ENCODE measurements at regions not wholly inside any gene's neighbourhood (a gene's known extent, or its start where the extent isn't known, plus 50 kb on each side); places are given as distances from the start of the nearest gene placed in this dataset.
"Not testable (repeated sequence)": the region's sequence is repeated elsewhere in the genome, so short reads cannot be mapped to it uniquely, and the experiment has no call there.

GRCh38 chr4:72876946-72877345 lies 192.6 kb downstream of the COX18 start:
- H3K4me1 ChIP-seq, result no peaks in the 10 kb centered on the region
- no peaks in the 10 kb centered on the region for H3K27me3 ChIP-seq (ENCODE audit: low read depth)
- no peak for DNase-seq
- no peaks in the 10 kb centered on the region for H3K9me3 ChIP-seq
- ATAC-seq, result no peak
- TF ChIP-seq CTCF (IDR thresholded peaks at IDR 0.05), result no peak
- intact Hi-C loops (cut with DNase I), result no loop called here
- no peaks in the 10 kb centered on the region for H3K36me3 ChIP-seq
- no peak overlapping the region for H3K4me3 ChIP-seq
- H3K27ac ChIP-seq, result no peak overlapping the region

- Histone ChIP-seq H3K9me3 (no peaks in the 10 kb centered on the region), H3K4me1 (no peaks in the 10 kb centered on the region), H3K27me3 (ENCODE audit: low read depth) (no peaks in the 10 kb centered on the region), H3K27ac (no peak overlapping the region), H3K36me3 (no peaks in the 10 kb centered on the region), H3K4me3 (no peak overlapping the region)
- no peak for TF ChIP-seq CTCF (IDR thresholded peaks at IDR 0.05)
- ATAC-seq (no peak), DNase-seq (no peak)
- intact Hi-C loops (cut with DNase I), result no loop called here
These were observed 194.0 kb downstream of the COX18 start for GRCh38 chr4:72875545-72875944.

GRCh38 chr4:72875138-72875537 lies 194.4 kb downstream of the COX18 start:
- Histone ChIP-seq H3K27ac (no peak overlapping the region), H3K4me3 (no peak overlapping the region), H3K4me1 (no peaks in the 10 kb centered on the region), H3K36me3 (no peaks in the 10 kb centered on the region), H3K9me3 (no peaks in the 10 kb centered on the region), H3K27me3 (ENCODE audit: low read depth) (no peaks in the 10 kb centered on the region)
- TF ChIP-seq CTCF (IDR thresholded peaks at IDR 0.05), result no peak
- intact Hi-C loops (cut with DNase I), result no loop called here
- DNase-seq (no peak), ATAC-seq (no peak)

GRCh38 chr4:72864898-72865297 lies 204.6 kb downstream of the COX18 start:
- TF ChIP-seq CTCF (IDR thresholded peaks at IDR 0.05), result no peak
- no peaks in the 10 kb centered on the region for H3K27me3 ChIP-seq (ENCODE audit: low read depth)
- H3K9me3 ChIP-seq, result peaks cover 4% of the 10 kb centered on the region
- intact Hi-C loops (cut with DNase I), result no loop called here
- DNase-seq, result no peak
- H3K27ac ChIP-seq, result no peak overlapping the region
- no peaks in the 10 kb centered on the region for H3K4me1 ChIP-seq
- ATAC-seq, result no peak
- H3K36me3 ChIP-seq, result no peaks in the 10 kb centered on the region
- H3K4me3 ChIP-seq, result no peak overlapping the region

- intact Hi-C loops (cut with DNase I); DNase-seq; H3K27me3 ChIP-seq (ENCODE audit: low read depth); H3K9me3 ChIP-seq; H3K36me3 ChIP-seq; H3K27ac ChIP-seq; H3K4me1 ChIP-seq; ATAC-seq; H3K4me3 ChIP-seq: not testable (repeated sequence)
These were observed 205.2 kb downstream of the COX18 start for GRCh38 chr4:72864277-72864676.

GRCh38 chr4:72860766-72861165 lies 208.8 kb downstream of the COX18 start:
- no peak overlapping the region for H3K4me3 ChIP-seq
- TF ChIP-seq CTCF (IDR thresholded peaks at IDR 0.05), result no peak
- no peaks in the 10 kb centered on the region for H3K27me3 ChIP-seq (ENCODE audit: low read depth)
- H3K36me3 ChIP-seq, result no peaks in the 10 kb centered on the region
- DNase-seq (no peak), ATAC-seq (no peak)
- H3K27ac ChIP-seq, result no peak overlapping the region
- no peaks in the 10 kb centered on the region for H3K9me3 ChIP-seq
- H3K4me1 ChIP-seq, result no peaks in the 10 kb centered on the region
- intact Hi-C loops (cut with DNase I), result no loop called here
